HG03280 (cell line): ENCODE measurements at regions not wholly inside any gene's neighbourhood (a gene's known extent, or its start where the extent isn't known, plus 50 kb on each side); places are given as distances from the start of the nearest gene placed in this dataset.

Experiments used
- ATAC-seq: cut with Tn5 transposase; IDR thresholded peaks from one replicate; pipeline ENCODE4 v1.9.1; 2021; ENCODE audit warnings: mild to moderate bottlenecking, moderate library complexity; ENCODE audit not compliant: unreplicated experiment

GRCh38 chr13:110826861-110827672, 87.8 kb downstream of the ANKRD10 start:
- no peak for ATAC-seq
